ENCODE measurements at regions not wholly inside any gene's neighbourhood (a gene's known extent, or its start where the extent isn't known, plus 50 kb on each side); places are given as distances from the start of the nearest gene placed in this dataset.

DNA sequence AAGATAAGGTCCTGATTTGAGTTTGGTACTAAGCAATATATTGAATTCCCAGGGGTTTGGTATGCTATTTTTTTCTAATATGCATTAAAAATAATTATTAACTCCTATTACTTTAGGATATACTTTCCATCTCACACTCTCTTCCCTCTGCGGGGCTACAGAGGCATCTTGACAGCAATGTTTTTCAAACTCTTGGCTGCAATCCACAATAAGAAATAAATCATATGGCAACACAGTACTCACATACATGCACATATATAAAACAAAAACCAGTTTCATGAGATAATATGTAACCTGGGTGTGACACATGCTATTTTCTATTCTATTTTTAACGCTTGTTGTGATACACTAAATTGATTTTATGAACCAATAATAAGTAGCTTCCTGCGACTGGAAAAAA lies 189.5 kb downstream of the UNC5CL start:
- Histone ChIP-seq H3K4me2 (ENCODE audit: low read depth, low read length) (no peak overlapping the region), H2AFZ (ENCODE audit: low read length) (no peak overlapping the region), H3K4me1 (ENCODE audit: insufficient read depth, low read length) (no peaks in the 10 kb centered on the region), H3K9me3 (ENCODE audit: low read length) (no peaks in the 10 kb centered on the region), H4K20me1 (ENCODE audit: insufficient read depth, low read length) (no peaks in the 10 kb centered on the region), H3K79me2 (ENCODE audit: insufficient read depth, low read length) (no peaks in the 10 kb centered on the region), H3K4me3 (replicated peaks in 1 of 3; ENCODE audit: insufficient read depth in 1 of 3, low read depth in 2 of 3, low read length in 3 of 3) (no peak overlapping the region), H3K36me3 (replicated peaks in 1 of 2; ENCODE audit: control insufficient read depth in 1 of 2, insufficient read depth in 2 of 2, low read length in 2 of 2) (no peaks in the 10 kb centered on the region), H3K9ac (ENCODE audit: insufficient read depth, low read depth, low read length) (no peak overlapping the region), H3K27ac (ENCODE audit: extremely low read length, insufficient read depth, low read length) (no peak overlapping the region), H3K27me3 (ENCODE audit: control insufficient read depth in 1 of 2, insufficient read depth in 2 of 2, low read length in 2 of 2) (peaks cover 0 to 10% of the 10 kb centered on the region in 2 experiments; a peak in 2 of 5 replicates)
- no peak for FAIRE-seq
- no TSS peak for BruUV-seq (replicated peaks)
- DNase-seq (ENCODE audit: low spot score), result no peak
- CTCF ChIA-PET (ENCODE audit: low intra/inter-chr PET ratio, low total read pairs), result no interaction called here
- TF ChIP-seq RXRB (CRISPR knock-in tag; IDR thresholded peaks at IDR 0.05; ENCODE audit: borderline replicate concordance) (no peak), ZNF44 (CRISPR knock-in tag; IDR thresholded peaks at IDR 0.05) (no peak), MIXL1 (CRISPR knock-in tag; IDR thresholded peaks at IDR 0.05) (no peak), ZBTB20 (CRISPR knock-in tag; IDR thresholded peaks at IDR 0.05; ENCODE audit: borderline replicate concordance, low read depth) (no peak), KAT8 (CRISPR knock-in tag; IDR thresholded peaks at IDR 0.05) (no peak), CC2D1A (CRISPR knock-in tag; IDR thresholded peaks at IDR 0.05) (no peak), ZNF749 (CRISPR knock-in tag; IDR thresholded peaks at IDR 0.05; ENCODE audit: borderline replicate concordance) (no peak), TCF12 (IDR thresholded peaks at IDR 0.05) (no peak), TCF12 (CRISPR knock-in tag; IDR thresholded peaks at IDR 0.05) (no peak), TP53 (CRISPR knock-in tag; conservative IDR thresholded peaks at IDR 0.05) (no peak), BCL6 (CRISPR knock-in tag; IDR thresholded peaks at IDR 0.05) (no peak)
- TF ChIP-seq, protein P1, sequence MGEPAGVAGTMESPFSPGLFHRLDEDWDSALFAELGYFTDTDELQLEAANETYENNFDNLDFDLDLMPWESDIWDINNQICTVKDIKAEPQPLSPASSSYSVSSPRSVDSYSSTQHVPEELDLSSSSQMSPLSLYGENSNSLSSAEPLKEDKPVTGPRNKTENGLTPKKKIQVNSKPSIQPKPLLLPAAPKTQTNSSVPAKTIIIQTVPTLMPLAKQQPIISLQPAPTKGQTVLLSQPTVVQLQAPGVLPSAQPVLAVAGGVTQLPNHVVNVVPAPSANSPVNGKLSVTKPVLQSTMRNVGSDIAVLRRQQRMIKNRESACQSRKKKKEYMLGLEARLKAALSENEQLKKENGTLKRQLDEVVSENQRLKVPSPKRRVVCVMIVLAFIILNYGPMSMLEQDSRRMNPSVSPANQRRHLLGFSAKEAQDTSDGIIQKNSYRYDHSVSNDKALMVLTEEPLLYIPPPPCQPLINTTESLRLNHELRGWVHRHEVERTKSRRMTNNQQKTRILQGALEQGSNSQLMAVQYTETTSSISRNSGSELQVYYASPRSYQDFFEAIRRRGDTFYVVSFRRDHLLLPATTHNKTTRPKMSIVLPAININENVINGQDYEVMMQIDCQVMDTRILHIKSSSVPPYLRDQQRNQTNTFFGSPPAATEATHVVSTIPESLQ (CRISPR knock-in tag; conservative IDR thresholded peaks at IDR 0.05), result no peak
- TF ChIP-seq, protein P2, sequence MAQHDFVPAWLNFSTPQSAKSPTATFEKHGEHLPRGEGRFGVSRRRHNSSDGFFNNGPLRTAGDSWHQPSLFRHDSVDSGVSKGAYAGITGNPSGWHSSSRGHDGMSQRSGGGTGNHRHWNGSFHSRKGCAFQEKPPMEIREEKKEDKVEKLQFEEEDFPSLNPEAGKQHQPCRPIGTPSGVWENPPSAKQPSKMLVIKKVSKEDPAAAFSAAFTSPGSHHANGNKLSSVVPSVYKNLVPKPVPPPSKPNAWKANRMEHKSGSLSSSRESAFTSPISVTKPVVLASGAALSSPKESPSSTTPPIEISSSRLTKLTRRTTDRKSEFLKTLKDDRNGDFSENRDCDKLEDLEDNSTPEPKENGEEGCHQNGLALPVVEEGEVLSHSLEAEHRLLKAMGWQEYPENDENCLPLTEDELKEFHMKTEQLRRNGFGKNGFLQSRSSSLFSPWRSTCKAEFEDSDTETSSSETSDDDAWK (CRISPR knock-in tag; IDR thresholded peaks at IDR 0.05), result no peak
- TF ChIP-seq, protein P3, sequence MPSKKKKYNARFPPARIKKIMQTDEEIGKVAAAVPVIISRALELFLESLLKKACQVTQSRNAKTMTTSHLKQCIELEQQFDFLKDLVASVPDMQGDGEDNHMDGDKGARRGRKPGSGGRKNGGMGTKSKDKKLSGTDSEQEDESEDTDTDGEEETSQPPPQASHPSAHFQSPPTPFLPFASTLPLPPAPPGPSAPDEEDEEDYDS (CRISPR knock-in tag; IDR thresholded peaks at IDR 0.05), result no peak
- intact Hi-C loops (cut with micrococcal nuclease; ENCODE audit: unreplicated experiment), result loop anchor here (5.0 kb wide), 3 partner anchors 178 to 522 kb away; no protein-coding TSS in a partner anchor
- in situ Hi-C loops (cut with HindIII; ENCODE audit: extremely low pct_ligation_motif_present, low pct_unique_long_range_greater_than_20kb), result loop anchor here (25.0 kb wide), 1 partner anchor 862 kb away; no protein-coding TSS in a partner anchor
- no peak for ATAC-seq
- 36% methylated on average over 3 of the region's 3 CpGs for WGBS (ENCODE audit: low lambda C conversion rate)
- POLR2A ChIA-PET, result no interaction called here
